CD14-positive monocyte (primary cell): ENCODE measurements at regions not wholly inside any gene's neighbourhood (a gene's known extent, or its start where the extent isn't known, plus 50 kb on each side); places are given as distances from the start of the nearest gene placed in this dataset.

ENCODE experiments used
- DNase-seq, 3 donors: peaks; one replicate each; pipeline ENCODE4 v3.0.0-alpha.2; 2011 to 2022
- H2AFZ ChIP-seq: 2 replicates; pipeline ENCODE4 v1.6.0; 2012; ENCODE audit warnings: mild to moderate bottlenecking, low read depth, low read length, inconsistent platforms; ENCODE audit not compliant: insufficient read depth, poor library complexity, severe bottlenecking
- H3K27ac ChIP-seq, 2 donors: 1 replicate in 1 of 2; 2 replicates in 1 of 2; pipeline ENCODE4 v1.5.1; 2012 to 2013; ENCODE audit warnings: low read length in 2 of 2, control low read depth in 1 of 2, inconsistent platforms in 1 of 2, low read depth in 1 of 2, mild to moderate bottlenecking in 1 of 2
- H3K27me3 ChIP-seq, 2 donors: one replicate each; pipeline versions ENCODE4 v1.6.0 to v1.6.1; 2011 to 2013; ENCODE audit warnings: low read length in 2 of 2; ENCODE audit not compliant: control insufficient read depth in 2 of 2, insufficient read depth in 2 of 2
- H3K36me3 ChIP-seq, 2 donors: replicated peaks in 1 of 2; 1 replicate in 1 of 2; 2 replicates in 1 of 2; pipeline versions ENCODE4 v1.5.1 to v1.6.1; 2012 to 2013; ENCODE audit warnings: low read length in 2 of 2, control low read depth in 1 of 2, inconsistent platforms in 1 of 2, mild to moderate bottlenecking in 1 of 2; ENCODE audit not compliant: insufficient read depth in 2 of 2, control insufficient read depth in 1 of 2
- H3K4me1 ChIP-seq, 2 donors: 1 replicate in 1 of 2; 2 replicates in 1 of 2; pipeline versions ENCODE4 v1.5.1 to v1.6.1; 2012 to 2013; ENCODE audit warnings: low read length in 2 of 2, control low read depth in 1 of 2, inconsistent platforms in 1 of 2, mild to moderate bottlenecking in 1 of 2, moderate library complexity in 1 of 2; ENCODE audit not compliant: insufficient read depth in 2 of 2, control insufficient read depth in 1 of 2
- H3K4me2 ChIP-seq: replicated peaks from 2 replicates; pipeline ENCODE3; 2012; ENCODE audit warnings: low read length, moderate library complexity, mild to moderate bottlenecking; ENCODE audit not compliant: poor library complexity, severe bottlenecking; ENCODE audit errors: extremely low read depth
- H3K4me3 ChIP-seq, 3 experiments: fragments of 200-600 bp in 1 of 3; sonication (generic) in 1 of 3; replicated peaks in 1 of 3; 1 replicate in 2 of 3; 2 replicates in 1 of 3; pipeline ENCODE4 v1.5.1; 2011 to 2013; ENCODE audit warnings: low read length in 3 of 3, mild to moderate bottlenecking in 3 of 3, control low read depth in 2 of 3, low read depth in 2 of 3, inconsistent platforms in 1 of 3, moderate library complexity in 1 of 3
- H3K79me2 ChIP-seq: 2 replicates; pipeline ENCODE4 v1.6.0; 2012; ENCODE audit warnings: mild to moderate bottlenecking, control low read depth, inconsistent platforms, low read length, moderate library complexity; ENCODE audit not compliant: insufficient read depth
- H3K9ac ChIP-seq: 2 replicates; pipeline ENCODE4 v1.6.0; 2017; ENCODE audit warnings: low read length, mild to moderate bottlenecking; ENCODE audit not compliant: insufficient read depth, poor library complexity, severe bottlenecking
- H3K9me3 ChIP-seq, 2 donors: replicated peaks in 1 of 2; 1 replicate in 1 of 2; 2 replicates in 1 of 2; pipeline versions ENCODE4 v1.5.1 to v1.6.1; 2012 to 2013; ENCODE audit warnings: low read length in 2 of 2, control low read depth in 1 of 2; ENCODE audit not compliant: control insufficient read depth in 1 of 2, insufficient read depth in 1 of 2
- H4K20me1 ChIP-seq: 2 replicates; pipeline ENCODE4 v1.6.0; 2012; ENCODE audit warnings: mild to moderate bottlenecking, low read length, control low read depth, moderate library complexity; ENCODE audit not compliant: insufficient read depth
- H3K27ac Mint-ChIP-seq, 7 donors: one replicate each; pipeline ENCODE4 v1.8.0; 2020; ENCODE audit warnings: mild to moderate bottlenecking in 7 of 7, mixed read lengths in 7 of 7, moderate library complexity in 6 of 7, inconsistent platforms in 2 of 7
- H3K27me3 Mint-ChIP-seq, 3 donors: one replicate each; pipeline ENCODE4 v1.8.0; 2021 to 2022; ENCODE audit warnings: low read depth in 3 of 3, mild to moderate bottlenecking in 3 of 3, mixed read lengths in 3 of 3, moderate library complexity in 3 of 3, inconsistent platforms in 1 of 3
- H3K36me3 Mint-ChIP-seq, 2 donors: one replicate each; pipeline ENCODE4 v1.8.0; 2020; ENCODE audit warnings: mixed read lengths in 2 of 2, inconsistent platforms in 1 of 2, mild to moderate bottlenecking in 1 of 2
- H3K4me1 Mint-ChIP-seq: one replicate; pipeline ENCODE4 v1.8.0; 2020; ENCODE audit warnings: mild to moderate bottlenecking, mixed read lengths
- H3K4me3 Mint-ChIP-seq, 2 donors: one replicate each; pipeline ENCODE4 v1.8.0; 2020; ENCODE audit warnings: mild to moderate bottlenecking in 2 of 2, mixed read lengths in 2 of 2, moderate library complexity in 1 of 2
- H3K9me3 Mint-ChIP-seq, 7 donors: one replicate each; pipeline ENCODE4 v1.8.0; 2020 to 2022; ENCODE audit warnings: mixed read lengths in 7 of 7, mild to moderate bottlenecking in 6 of 7, moderate library complexity in 6 of 7, inconsistent platforms in 2 of 7
- CTCF ChIP-seq: fragments of 200-600 bp; IDR thresholded peaks from one replicate; pipeline ENCODE4 v1.8.0; 2022; ENCODE audit warnings: antibody characterized with exemption, mild to moderate bottlenecking
- WGBS: methylation state at CpG from one replicate; pipeline ENCODE4 v1.1.5; 2013; ENCODE audit warnings: missing lambda C conversion rate; ENCODE audit not compliant: insufficient coverage; 5-methylcytosine and 5-hydroxymethylcytosine counted together
- intact Hi-C, 2 donors: fragments of 100-400 bp; cut with micrococcal nuclease; formaldehyde crosslinking; loops; one replicate each; pipeline versions ENCODE4 v1.15.0 to v1.15.1; 2023

GRCh38 chr10:78196396-78196795, 162.7 kb downstream of the RPS24 start:
- no peak overlapping the region for H3K4me3 ChIP-seq
- no peaks in the 10 kb centered on the region for H3K36me3 ChIP-seq
- Mint-ChIP-seq H3K36me3 (no peaks in the 10 kb centered on the region), H3K4me3 (no peak overlapping the region), H3K27me3 (peaks cover 0 to 1% (median 0%) of the 10 kb centered on the region in 3 donors), H3K4me1 (no peaks in the 10 kb centered on the region), H3K9me3 (peaks cover 3 to 13% (median 8%) of the 10 kb centered on the region in 7 donors), H3K27ac (no peak overlapping the region)
- WGBS, result 60% methylated on average over 1 of the region's 4 CpGs
- no peak overlapping the region for H3K9ac ChIP-seq
- no peaks in the 10 kb centered on the region for H3K4me1 ChIP-seq
- H3K9me3 ChIP-seq, result peaks cover 8 to 9% of the 10 kb centered on the region in 2 donors
- DNase-seq, result no peak
- no peak overlapping the region for H2AFZ ChIP-seq
- no peaks in the 10 kb centered on the region for H3K79me2 ChIP-seq
- no peaks in the 10 kb centered on the region for H4K20me1 ChIP-seq
- TF ChIP-seq CTCF, result no peak
- no peak overlapping the region for H3K27ac ChIP-seq
- intact Hi-C loops, result no loop called here
- no peaks in the 10 kb centered on the region for H3K27me3 ChIP-seq
- H3K4me2 ChIP-seq, result no peak overlapping the region

- no peak overlapping the region for H3K27ac ChIP-seq
- intact Hi-C loops, result no loop called here
- H3K4me3 ChIP-seq, result no peak overlapping the region
- H3K79me2 ChIP-seq, result no peaks in the 10 kb centered on the region
- no peak overlapping the region for H3K4me2 ChIP-seq
- TF ChIP-seq CTCF, result no peak
- no peaks in the 10 kb centered on the region for H3K36me3 Mint-ChIP-seq
- H3K9me3 ChIP-seq, result peaks cover 8 to 9% of the 10 kb centered on the region in 2 donors
- H3K27me3 ChIP-seq, result no peaks in the 10 kb centered on the region
- H3K27ac Mint-ChIP-seq, result no peak overlapping the region
- no peak overlapping the region for H2AFZ ChIP-seq
- peaks cover 0 to 1% (median 0%) of the 10 kb centered on the region in 3 donors for H3K27me3 Mint-ChIP-seq
- H4K20me1 ChIP-seq, result no peaks in the 10 kb centered on the region
- H3K4me1 ChIP-seq, result no peaks in the 10 kb centered on the region
- WGBS, result 78% methylated on average over 1 of the region's 2 CpGs
- H3K4me3 Mint-ChIP-seq, result no peak overlapping the region
- no peaks in the 10 kb centered on the region for H3K36me3 ChIP-seq
- no peaks in the 10 kb centered on the region for H3K4me1 Mint-ChIP-seq
- peak in 1 of 3 donors; percentile 6 for DNase-seq
- no peak overlapping the region for H3K9ac ChIP-seq
- H3K9me3 Mint-ChIP-seq, result peaks cover 3 to 13% (median 8%) of the 10 kb centered on the region in 7 donors
Observed at GRCh38 chr10:78196964-78197363, 163.3 kb downstream of the RPS24 start.
